SK-N-SH treated with all-trans-retinoic acid at 6 μM for 48 hours (cell line): ENCODE measurements at regions not wholly inside any gene's neighbourhood (a gene's known extent, or its start where the extent isn't known, plus 50 kb on each side); places are given as distances from the start of the nearest gene placed in this dataset.

Source experiments
- ATAC-seq: fragments of 200-7000 bp; cut with Tn5 transposase; 3 replicates; pipeline ENCODE4 v1.9.1; 2020; ENCODE audit warnings: mild to moderate bottlenecking, moderate library complexity
- ARNTL ChIP-seq: fragments of 450-650 bp; formaldehyde crosslinking; IDR thresholded peaks from 2 replicates; pipeline ENCODE4 v1.5.0; 2020; ENCODE audit warnings: low read depth, mild to moderate bottlenecking, moderate library complexity, borderline replicate concordance
- BACH2 ChIP-seq: fragments of 250-450 bp; sonication (Bioruptor Pico); IDR thresholded peaks from 2 replicates; pipeline ENCODE4 v1.9.0; 2021; ENCODE audit warnings: mild to moderate bottlenecking, borderline replicate concordance
- CSDC2 ChIP-seq: fragments of 250-450 bp; sonication (Bioruptor Pico); IDR thresholded peaks from 2 replicates; pipeline ENCODE4 v1.5.0; 2020; ENCODE audit warnings: mild to moderate bottlenecking, moderate library complexity
- CSRNP3 ChIP-seq: fragments of 250-450 bp; sonication (Bioruptor Pico); IDR thresholded peaks from 2 replicates; pipeline ENCODE4 v1.5.1; 2021; ENCODE audit warnings: mild to moderate bottlenecking, moderate library complexity
- ESRRG ChIP-seq: fragments of 250-450 bp; sonication (Bioruptor Pico); IDR thresholded peaks from 2 replicates; pipeline ENCODE4 v1.6.1; 2021; ENCODE audit warnings: mild to moderate bottlenecking
- ISL1 ChIP-seq: fragments of 250-450 bp; sonication (Bioruptor Pico); IDR thresholded peaks from 2 replicates; pipeline ENCODE4 v2.1.2; 2022; ENCODE audit warnings: mild to moderate bottlenecking, moderate library complexity
- PATZ1 ChIP-seq: fragments of 250-450 bp; sonication (Bioruptor Pico); IDR thresholded peaks from 2 replicates; pipeline ENCODE4 v1.8.0; 2020; ENCODE audit warnings: mild to moderate bottlenecking, moderate library complexity, borderline replicate concordance
- PPARA ChIP-seq: fragments of 250-450 bp; sonication (Bioruptor Pico); IDR thresholded peaks from 2 replicates; pipeline ENCODE4 v1.5.0; 2020; ENCODE audit warnings: mild to moderate bottlenecking, borderline replicate concordance
- RARB ChIP-seq: fragments of 250-450 bp; sonication (Bioruptor Pico); IDR thresholded peaks from 2 replicates; pipeline ENCODE4 v1.8.0; 2021; ENCODE audit warnings: mild to moderate bottlenecking, moderate library complexity
- SNAI2 ChIP-seq: fragments of 250-450 bp; sonication (Bioruptor Pico); IDR thresholded peaks from 2 replicates; pipeline ENCODE4 v1.5.0; 2020; ENCODE audit warnings: mild to moderate bottlenecking, moderate library complexity
- TOX ChIP-seq: fragments of 250-450 bp; sonication (Bioruptor Pico); IDR thresholded peaks from 2 replicates; pipeline ENCODE4 v1.8.0; 2021; ENCODE audit warnings: mild to moderate bottlenecking, moderate library complexity, borderline replicate concordance
- ZC3H10 ChIP-seq: fragments of 250-450 bp; sonication (Bioruptor Pico); IDR thresholded peaks from 2 replicates; pipeline ENCODE4 v1.5.1; 2021; ENCODE audit warnings: mild to moderate bottlenecking, moderate library complexity
- ZFP3 ChIP-seq: fragments of 250-450 bp; sonication (Bioruptor Pico); IDR thresholded peaks from 2 replicates; pipeline ENCODE4 v1.5.0; 2020; ENCODE audit warnings: mild to moderate bottlenecking, moderate library complexity
- ZNF565 ChIP-seq: fragments of 450-650 bp; formaldehyde crosslinking; conservative IDR thresholded peaks from 2 replicates; pipeline ENCODE4 v1.5.0; 2020; ENCODE audit warnings: low read depth, mild to moderate bottlenecking, moderate library complexity
- ZNF70 ChIP-seq: fragments of 450-650 bp; formaldehyde crosslinking; IDR thresholded peaks from 2 replicates; pipeline ENCODE4 v1.5.0; 2020; ENCODE audit warnings: mild to moderate bottlenecking, moderate library complexity
- ZNF8 ChIP-seq: fragments of 450-650 bp; formaldehyde crosslinking; IDR thresholded peaks from 2 replicates; pipeline ENCODE4 v1.5.0; 2020; ENCODE audit warnings: mild to moderate bottlenecking, moderate library complexity
- TF ChIP-seq, protein P1 (sequence below): fragments of 250-450 bp; sonication (Bioruptor Pico); IDR thresholded peaks from 2 replicates; pipeline ENCODE4 v1.8.0; 2021; ENCODE audit warnings: low read depth, mild to moderate bottlenecking, moderate library complexity, borderline replicate concordance
- TF ChIP-seq, protein P2 (sequence below): fragments of 250-450 bp; sonication (Bioruptor Pico); IDR thresholded peaks from 2 replicates; pipeline ENCODE4 v1.5.0; 2020; ENCODE audit warnings: mild to moderate bottlenecking, moderate library complexity

DNA sequence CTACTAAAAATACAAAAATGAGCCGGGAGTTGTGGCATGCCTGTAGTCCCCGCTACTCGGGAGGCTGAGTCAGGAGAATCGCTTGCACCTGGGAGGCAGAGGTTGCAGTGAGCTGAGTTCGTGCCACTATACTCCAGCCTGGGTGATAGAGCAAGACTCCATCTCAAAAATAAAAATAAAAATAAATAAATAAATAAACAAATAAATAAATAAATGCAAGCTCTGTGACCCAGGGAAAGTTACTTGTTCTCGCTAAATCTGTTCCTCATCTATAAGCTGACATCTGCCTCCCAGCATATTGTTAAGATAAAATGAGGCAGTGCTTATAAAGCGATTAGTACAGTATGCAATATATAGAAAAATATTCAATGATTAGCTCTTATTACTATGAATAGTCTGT is 56.4 kb upstream of the STK38L start (continued):
- TF ChIP-seq ARNTL (CRISPR knock-in tag): no peak
- TF ChIP-seq, protein P1, sequence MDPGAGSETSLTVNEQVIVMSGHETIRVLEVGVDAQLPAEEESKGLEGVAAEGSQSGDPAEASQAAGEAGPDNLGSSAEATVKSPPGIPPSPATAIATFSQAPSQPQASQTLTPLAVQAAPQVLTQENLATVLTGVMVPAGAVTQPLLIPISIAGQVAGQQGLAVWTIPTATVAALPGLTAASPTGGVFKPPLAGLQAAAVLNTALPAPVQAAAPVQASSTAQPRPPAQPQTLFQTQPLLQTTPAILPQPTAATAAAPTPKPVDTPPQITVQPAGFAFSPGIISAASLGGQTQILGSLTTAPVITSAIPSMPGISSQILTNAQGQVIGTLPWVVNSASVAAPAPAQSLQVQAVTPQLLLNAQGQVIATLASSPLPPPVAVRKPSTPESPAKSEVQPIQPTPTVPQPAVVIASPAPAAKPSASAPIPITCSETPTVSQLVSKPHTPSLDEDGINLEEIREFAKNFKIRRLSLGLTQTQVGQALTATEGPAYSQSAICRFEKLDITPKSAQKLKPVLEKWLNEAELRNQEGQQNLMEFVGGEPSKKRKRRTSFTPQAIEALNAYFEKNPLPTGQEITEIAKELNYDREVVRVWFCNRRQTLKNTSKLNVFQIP (CRISPR knock-in tag): no peak
- TF ChIP-seq ESRRG (CRISPR knock-in tag): no peak
- TF ChIP-seq ISL1 (CRISPR knock-in tag): no peak
- TF ChIP-seq PPARA: no peak
- TF ChIP-seq SNAI2 (CRISPR knock-in tag): no peak
- TF ChIP-seq, all 23 proteins: peak for 0

- no peak for ATAC-seq
Observed at GRCh38 chr12:27190761-27191160, 53.3 kb upstream of the STK38L start.

DNA sequence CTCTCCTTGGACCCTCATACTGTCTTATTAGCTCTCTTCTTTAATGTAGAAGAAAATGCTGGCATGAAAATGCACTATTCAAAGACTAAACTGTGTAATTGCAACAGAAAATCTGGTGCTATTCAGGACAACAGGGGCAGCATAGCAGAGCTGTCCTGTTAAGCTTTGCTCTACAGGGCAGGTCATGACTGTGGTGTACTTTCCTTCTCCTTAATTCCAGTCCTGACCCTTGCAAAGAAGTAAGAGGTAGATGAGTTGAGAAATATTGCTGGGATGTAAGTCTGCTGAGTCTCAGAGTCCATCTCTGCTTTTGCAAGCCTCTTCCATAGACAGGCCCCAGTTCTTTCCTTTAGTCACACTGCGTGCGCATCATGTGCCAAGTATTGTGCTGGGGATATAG is 52.6 kb upstream of the STK38L start:
- TF ChIP-seq PATZ1 (CRISPR knock-in tag): no peak
- TF ChIP-seq, protein P2, sequence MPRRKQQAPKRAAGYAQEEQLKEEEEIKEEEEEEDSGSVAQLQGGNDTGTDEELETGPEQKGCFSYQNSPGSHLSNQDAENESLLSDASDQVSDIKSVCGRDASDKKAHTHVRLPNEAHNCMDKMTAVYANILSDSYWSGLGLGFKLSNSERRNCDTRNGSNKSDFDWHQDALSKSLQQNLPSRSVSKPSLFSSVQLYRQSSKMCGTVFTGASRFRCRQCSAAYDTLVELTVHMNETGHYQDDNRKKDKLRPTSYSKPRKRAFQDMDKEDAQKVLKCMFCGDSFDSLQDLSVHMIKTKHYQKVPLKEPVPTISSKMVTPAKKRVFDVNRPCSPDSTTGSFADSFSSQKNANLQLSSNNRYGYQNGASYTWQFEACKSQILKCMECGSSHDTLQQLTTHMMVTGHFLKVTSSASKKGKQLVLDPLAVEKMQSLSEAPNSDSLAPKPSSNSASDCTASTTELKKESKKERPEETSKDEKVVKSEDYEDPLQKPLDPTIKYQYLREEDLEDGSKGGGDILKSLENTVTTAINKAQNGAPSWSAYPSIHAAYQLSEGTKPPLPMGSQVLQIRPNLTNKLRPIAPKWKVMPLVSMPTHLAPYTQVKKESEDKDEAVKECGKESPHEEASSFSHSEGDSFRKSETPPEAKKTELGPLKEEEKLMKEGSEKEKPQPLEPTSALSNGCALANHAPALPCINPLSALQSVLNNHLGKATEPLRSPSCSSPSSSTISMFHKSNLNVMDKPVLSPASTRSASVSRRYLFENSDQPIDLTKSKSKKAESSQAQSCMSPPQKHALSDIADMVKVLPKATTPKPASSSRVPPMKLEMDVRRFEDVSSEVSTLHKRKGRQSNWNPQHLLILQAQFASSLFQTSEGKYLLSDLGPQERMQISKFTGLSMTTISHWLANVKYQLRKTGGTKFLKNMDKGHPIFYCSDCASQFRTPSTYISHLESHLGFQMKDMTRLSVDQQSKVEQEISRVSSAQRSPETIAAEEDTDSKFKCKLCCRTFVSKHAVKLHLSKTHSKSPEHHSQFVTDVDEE (CRISPR knock-in tag): no peak
- TF ChIP-seq ESRRG (CRISPR knock-in tag): no peak
- TF ChIP-seq, protein P1 (CRISPR knock-in tag): no peak
- no peak for TF ChIP-seq ZC3H10 (CRISPR knock-in tag)
- TF ChIP-seq CSRNP3: no peak
- no peak for TF ChIP-seq ZFP3
- TF ChIP-seq PPARA: no peak
- no peak for TF ChIP-seq TOX
- no peak for TF ChIP-seq RARB (CRISPR knock-in tag)
- TF ChIP-seq ZNF8 (CRISPR knock-in tag): no peak
- no peak for TF ChIP-seq SNAI2 (CRISPR knock-in tag)
- no peak for TF ChIP-seq CSDC2 (CRISPR knock-in tag)
- TF ChIP-seq BACH2 (CRISPR knock-in tag): no peak
- TF ChIP-seq ARNTL (CRISPR knock-in tag): no peak

More at GRCh38 chr12:27190761-27191160, 53.3 kb upstream of the STK38L start:
- TF ChIP-seq, protein P1 (CRISPR knock-in tag): no peak
- TF ChIP-seq ZFP3 (no peak), ESRRG (CRISPR knock-in tag) (no peak), CSRNP3 (no peak), ZNF70 (CRISPR knock-in tag) (no peak), ZC3H10 (CRISPR knock-in tag) (no peak), ZNF565 (no peak), TOX (no peak), ARNTL (CRISPR knock-in tag) (no peak), CSDC2 (CRISPR knock-in tag) (no peak)

More for the DNA sequence above, 52.6 kb upstream of the STK38L start:
- no peak for ATAC-seq
